ENCODE measurements at regions not wholly inside any gene's neighbourhood (a gene's known extent, or its start where the extent isn't known, plus 50 kb on each side); places are given as distances from the start of the nearest gene placed in this dataset.

GRCh38 chr20:62531046-62531838, 55.4 kb upstream of the GATA5 start:
- TF ChIP-seq CTCF (IDR thresholded peaks at IDR 0.05) (no peak), POLR2A (IDR thresholded peaks at IDR 0.05) (no peak)
